ENCODE measurements at regions not wholly inside any gene's neighbourhood (a gene's known extent, or its start where the extent isn't known, plus 50 kb on each side); places are given as distances from the start of the nearest gene placed in this dataset.

- Histone ChIP-seq H3K4me3 (ENCODE audit: low read depth in 2 of 2, low read length in 2 of 2) (no peak overlapping the region), H3K36me3 (ENCODE audit: control insufficient read depth, insufficient read depth, low read length) (no peaks in the 10 kb centered on the region), H3K27me3 (ENCODE audit: control insufficient read depth, insufficient read depth, low read length) (no peaks in the 10 kb centered on the region; the same call in 1 of the 2 replicates), H3K27ac (ENCODE audit: low read length) (no peak overlapping the region), H3K4me1 (ENCODE audit: control insufficient read depth, insufficient read depth, low read length) (no peaks in the 10 kb centered on the region), H3K9me3 (ENCODE audit: control insufficient read depth, insufficient read depth, low read depth, low read length) (no peaks in the 10 kb centered on the region)
- no peak for ATAC-seq
- CTCF ChIA-PET = no interaction called here
- BruUV-seq (replicated peaks) = no TSS peak
- POLR2A ChIA-PET = no interaction called here
- intact Hi-C loops (cut with micrococcal nuclease; ENCODE audit: unreplicated experiment) = no loop called here
- no peak for DNase-seq (ENCODE audit: low read depth, low spot score)
- in situ Hi-C loops (cut with HindIII; ENCODE audit: low pct_unique_long_range_greater_than_20kb, low sequenced_read_pairs) = no loop called here
- TF ChIP-seq POLR2AphosphoS5 (IDR thresholded peaks at IDR 0.05; ENCODE audit: low read depth, low read length) = no peak
- TF ChIP-seq TCF7L2 (IDR thresholded peaks at IDR 0.05; ENCODE audit: low read depth, low read length) = no peak
- TF ChIP-seq CTCF (IDR thresholded peaks at IDR 0.05) = no peak
- TF ChIP-seq SIN3A (IDR thresholded peaks at IDR 0.05; ENCODE audit: borderline replicate concordance, insufficient read depth, low read depth, low read length) = no peak
- no peak for TF ChIP-seq REST (IDR thresholded peaks at IDR 0.05; ENCODE audit: insufficient read depth in 1 of 2, low read depth in 2 of 2, low read length in 1 of 2)
These were observed 727.3 kb downstream of the BCL11A start for GRCh38 chr2:59826177-59826576.

- in situ Hi-C loops (cut with HindIII; ENCODE audit: low pct_unique_long_range_greater_than_20kb, low sequenced_read_pairs) (no loop called here), intact Hi-C loops (cut with micrococcal nuclease; ENCODE audit: unreplicated experiment) (no loop called here)
- ChIA-PET POLR2A (no interaction called here), CTCF (no interaction called here)
- Histone ChIP-seq H3K36me3 (ENCODE audit: control insufficient read depth, insufficient read depth, low read length) (no peaks in the 10 kb centered on the region), H3K4me3 (ENCODE audit: low read depth in 2 of 2, low read length in 2 of 2) (no peak overlapping the region), H3K9me3 (ENCODE audit: control insufficient read depth, insufficient read depth, low read depth, low read length) (no peaks in the 10 kb centered on the region), H3K27me3 (ENCODE audit: control insufficient read depth, insufficient read depth, low read length) (no peaks in the 10 kb centered on the region; the same call in 1 of the 2 replicates), H3K27ac (ENCODE audit: low read length) (no peak overlapping the region), H3K4me1 (ENCODE audit: control insufficient read depth, insufficient read depth, low read length) (no peaks in the 10 kb centered on the region)
- BruUV-seq (replicated peaks) = no TSS peak
- DNase-seq (ENCODE audit: low read depth, low spot score) (no peak), ATAC-seq (no peak)
- TF ChIP-seq CTCF (IDR thresholded peaks at IDR 0.05) (no peak), REST (IDR thresholded peaks at IDR 0.05; ENCODE audit: insufficient read depth in 1 of 2, low read depth in 2 of 2, low read length in 1 of 2) (no peak), TCF7L2 (IDR thresholded peaks at IDR 0.05; ENCODE audit: low read depth, low read length) (no peak), POLR2AphosphoS5 (IDR thresholded peaks at IDR 0.05; ENCODE audit: low read depth, low read length) (no peak), SIN3A (IDR thresholded peaks at IDR 0.05; ENCODE audit: borderline replicate concordance, insufficient read depth, low read depth, low read length) (no peak)
These were observed 729.1 kb downstream of the BCL11A start for GRCh38 chr2:59824314-59824713.
